HG02870 (cell line): ENCODE measurements at regions not wholly inside any gene's neighbourhood (a gene's known extent, or its start where the extent isn't known, plus 50 kb on each side); places are given as distances from the start of the nearest gene placed in this dataset.
"Not testable (repeated sequence)": the region's sequence is repeated elsewhere in the genome, so short reads cannot be mapped to it uniquely, and the experiment has no call there.

ENCODE experiments used
- ATAC-seq: cut with Tn5 transposase; IDR thresholded peaks from one replicate; pipeline ENCODE4 v1.9.1; 2021; ENCODE audit warnings: mild to moderate bottlenecking, moderate library complexity; ENCODE audit not compliant: unreplicated experiment

DNA sequence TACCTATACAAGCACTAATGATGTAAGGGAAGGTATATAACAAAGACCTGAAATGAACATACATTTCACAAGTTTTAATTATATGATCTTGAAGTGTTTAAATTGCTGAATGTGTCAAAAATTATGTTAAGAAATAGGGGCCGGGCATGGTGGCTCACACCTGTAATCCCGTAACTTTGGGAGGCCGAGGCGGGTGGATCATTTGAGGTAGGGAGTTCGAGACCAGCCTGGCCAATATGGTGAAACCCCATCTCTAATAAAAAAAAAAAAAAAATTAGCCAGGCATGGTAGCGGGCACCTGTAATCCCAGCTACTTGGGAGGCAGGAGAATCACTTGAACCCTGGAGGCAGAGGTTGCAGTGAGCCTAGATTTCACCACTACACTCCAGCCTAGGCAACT is 537.4 kb upstream of the STEAP1 start:
- not testable (repeated sequence) for ATAC-seq

DNA sequence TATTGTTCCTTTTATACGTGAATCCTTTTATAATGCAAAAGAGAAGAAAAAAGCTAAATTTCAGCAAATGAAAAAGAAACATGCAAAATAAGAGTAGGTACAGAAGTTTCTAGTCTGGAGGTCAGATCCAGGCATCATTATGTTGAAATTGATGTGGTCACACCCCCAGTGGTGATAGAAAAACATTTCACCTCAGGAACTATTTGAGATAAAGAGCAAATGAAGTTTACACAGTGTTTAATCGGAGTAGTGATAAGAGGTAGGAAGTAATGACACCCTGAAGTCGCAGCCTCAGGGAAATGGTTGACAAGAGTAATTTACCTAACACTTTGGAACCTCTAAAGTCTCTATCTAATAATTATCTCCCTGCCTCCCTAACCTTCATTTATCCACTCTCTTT is 536.0 kb upstream of the STEAP1 start:
- no peak for ATAC-seq

DNA sequence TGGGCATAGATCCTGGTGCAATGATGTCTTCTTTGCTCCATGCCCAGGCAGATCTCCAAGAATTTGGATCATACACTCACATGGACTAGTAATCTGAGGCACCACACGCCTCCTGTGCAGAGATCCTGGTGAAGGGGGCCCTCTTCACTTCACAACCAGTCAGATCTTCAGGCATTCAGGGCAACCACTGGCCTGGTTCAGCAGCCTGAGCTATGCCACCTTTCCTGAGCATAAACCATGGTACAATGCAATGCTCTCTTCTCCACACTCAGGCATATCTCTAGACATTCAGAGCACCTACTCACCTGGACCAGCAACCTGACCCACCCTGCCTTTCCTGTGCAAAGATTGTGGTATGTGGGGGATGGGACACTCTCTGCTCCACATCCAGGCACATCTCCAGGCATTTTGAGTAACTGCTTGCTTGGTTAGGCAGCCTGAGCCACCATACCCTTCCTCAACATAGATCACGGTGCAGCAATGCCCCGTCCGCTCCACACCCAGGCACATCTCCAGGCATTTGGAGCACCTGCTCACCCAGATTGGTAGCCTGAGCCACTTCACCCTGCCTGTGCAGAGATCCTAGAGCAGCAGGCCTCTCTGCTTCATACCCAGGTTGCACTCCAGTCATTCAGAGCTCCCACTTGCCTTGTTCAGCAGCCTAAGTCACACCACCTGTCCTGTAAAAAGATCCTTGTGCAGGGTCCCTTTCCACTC is 532.2 kb upstream of the STEAP1 start:
- ATAC-seq, result no peak

DNA sequence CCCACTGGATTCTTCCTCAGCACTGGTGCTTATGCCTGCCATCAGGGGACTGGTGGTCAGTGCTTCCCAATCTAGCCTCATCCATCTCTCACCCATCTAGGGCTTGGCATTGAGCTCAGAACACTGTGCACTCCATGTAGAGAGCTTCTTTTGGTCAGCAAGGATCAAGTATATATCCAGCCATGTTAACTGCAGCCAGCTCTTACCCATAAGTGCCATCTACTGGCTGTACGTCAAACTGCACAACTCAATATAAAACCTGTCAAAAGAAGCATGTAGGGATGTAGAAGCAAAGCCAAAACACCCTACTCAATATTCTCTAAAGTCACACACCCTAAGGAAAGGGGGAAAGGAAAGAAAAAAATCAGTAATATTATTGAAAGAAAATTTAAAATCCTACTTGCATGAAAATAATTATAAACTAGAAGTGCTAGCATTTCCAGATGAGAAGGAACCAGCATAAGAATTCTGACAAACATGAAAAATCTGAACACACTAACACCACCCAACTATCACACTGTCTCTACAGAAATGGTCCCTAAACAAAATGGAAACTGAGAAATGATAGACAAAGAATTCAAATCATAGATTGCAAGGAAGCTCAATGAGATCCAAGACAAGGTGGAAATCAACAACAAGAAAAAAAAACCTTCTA is 531.1 kb upstream of the STEAP1 start:
- peak; percentile 95 for ATAC-seq

DNA sequence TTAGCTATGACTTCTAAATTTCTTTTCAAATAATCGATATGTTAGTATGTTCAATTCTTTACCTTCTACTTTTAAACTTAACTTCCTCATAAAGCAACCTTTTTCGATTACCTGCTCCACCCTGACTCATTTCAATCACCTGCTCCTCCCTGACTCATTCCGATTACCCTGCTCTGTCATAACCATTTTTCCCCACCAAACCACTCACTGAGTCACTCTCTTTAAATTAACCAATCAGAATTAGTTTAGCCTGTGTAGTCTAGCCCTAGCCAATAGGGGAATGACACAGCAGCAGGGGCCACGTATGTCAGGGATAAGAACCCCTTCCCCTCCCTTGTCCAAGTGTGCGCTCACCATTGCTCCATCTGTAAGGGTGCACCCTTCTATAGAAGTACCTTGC is 530.1 kb upstream of the STEAP1 start:
- ATAC-seq, result not testable (repeated sequence)

DNA sequence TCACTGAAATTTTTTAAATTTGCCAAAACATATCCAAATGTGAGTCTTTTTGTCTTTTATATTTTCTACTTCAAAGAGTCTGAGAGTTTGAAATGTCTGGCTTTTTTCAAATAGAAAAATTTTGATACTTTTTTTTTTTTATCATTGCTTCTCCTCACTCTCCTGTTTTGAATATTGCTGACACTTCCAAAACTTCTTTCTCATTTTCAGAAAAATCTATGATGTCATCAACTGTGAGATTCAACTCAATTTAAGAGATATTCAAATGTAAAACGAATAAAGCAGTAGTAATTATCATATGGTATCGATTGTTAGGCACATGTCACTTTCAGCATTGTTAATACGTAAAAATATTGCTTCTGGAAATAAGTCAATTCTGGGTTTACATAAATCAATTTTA is 505.8 kb upstream of the STEAP1 start:
- no peak for ATAC-seq

DNA sequence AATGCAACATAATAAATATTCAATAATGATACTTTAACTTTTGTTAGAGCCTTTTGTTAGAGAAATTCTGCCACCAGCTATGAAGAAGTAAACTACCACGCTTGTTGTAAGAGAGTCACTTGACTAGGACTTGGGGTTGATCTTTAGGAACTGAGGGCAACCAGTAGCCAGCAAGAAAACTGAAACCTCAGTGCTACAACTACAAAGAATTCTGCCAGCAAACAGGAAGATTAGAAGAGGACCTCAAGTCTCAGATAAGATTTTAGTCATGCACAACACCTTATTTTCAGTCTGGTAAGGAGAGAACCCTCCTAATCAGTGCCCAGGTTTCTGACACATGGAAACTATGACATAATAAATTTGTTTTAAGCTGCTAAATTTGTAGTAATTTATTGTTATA is 498.3 kb upstream of the STEAP1 start:
- ATAC-seq, result no peak

DNA sequence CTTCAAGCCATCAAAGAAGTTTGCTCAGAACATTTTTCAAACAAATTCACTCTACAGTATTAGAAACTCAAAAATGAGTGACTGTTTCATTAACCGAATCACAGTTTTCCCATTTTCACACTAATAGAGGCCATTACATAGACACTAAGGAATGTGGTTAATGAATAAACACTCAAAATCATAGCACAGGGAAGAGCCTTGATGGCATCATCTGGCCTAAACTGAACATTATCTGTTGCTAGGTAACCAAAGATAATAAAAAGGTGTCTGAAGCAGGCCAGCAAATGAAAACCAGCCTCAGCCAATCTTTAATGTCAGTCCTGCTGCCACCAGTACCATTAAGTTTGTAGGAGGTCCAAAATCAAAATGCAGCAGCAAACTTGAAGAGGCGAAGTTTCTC is 492.4 kb upstream of the STEAP1 start:
- ATAC-seq, result no peak

DNA sequence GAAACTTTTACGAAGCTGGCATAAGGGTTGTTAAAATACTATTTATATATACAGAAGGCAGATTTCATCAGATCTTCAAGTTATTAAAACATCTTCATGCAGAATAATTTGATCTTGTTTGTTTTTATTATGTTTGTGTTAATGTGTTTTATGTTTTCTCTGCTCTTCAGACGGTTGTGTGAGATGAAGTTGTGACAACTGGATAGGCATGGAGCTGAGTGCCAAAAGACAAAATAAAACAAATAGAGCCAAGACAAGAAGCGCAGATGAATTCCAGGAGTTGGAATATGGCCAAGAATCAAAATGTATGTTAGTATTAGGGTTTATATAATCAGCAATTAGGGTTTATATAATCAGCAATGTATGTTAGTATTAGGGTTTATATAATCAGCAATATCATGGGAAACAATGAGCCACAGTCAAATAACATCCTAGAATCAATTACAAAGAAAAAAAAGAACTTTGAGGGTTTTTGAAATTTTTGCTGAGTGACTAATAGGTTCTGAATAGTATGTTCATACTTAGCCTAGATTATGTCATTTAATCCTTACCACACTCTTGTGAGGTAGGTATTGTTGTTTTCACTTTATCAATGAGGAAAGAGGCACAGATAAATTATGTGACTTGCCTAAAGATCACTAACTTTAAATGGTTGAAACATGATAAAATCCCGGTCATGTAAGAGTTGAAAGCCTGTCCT is 488.0 kb upstream of the STEAP1 start:
- no peak for ATAC-seq

DNA sequence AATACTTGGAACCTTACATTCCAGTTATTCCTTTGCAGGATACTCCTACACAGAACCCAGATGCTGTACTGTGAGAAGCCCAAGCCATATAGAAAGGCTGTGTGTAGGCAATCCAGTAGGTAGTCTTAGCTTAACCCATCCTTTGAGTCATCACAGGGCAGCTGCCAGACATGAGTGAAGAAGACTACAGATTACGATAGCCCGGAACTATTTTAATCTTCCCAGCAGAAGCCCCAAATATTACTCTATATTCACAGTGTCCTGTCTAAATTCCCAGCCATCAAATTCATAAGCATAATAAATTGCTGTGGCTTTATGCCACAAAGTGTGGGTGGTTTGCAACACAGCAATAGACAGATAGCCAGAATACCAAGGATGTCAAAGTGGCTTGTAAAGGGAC is 474.1 kb upstream of the STEAP1 start:
- ATAC-seq, result no peak

DNA sequence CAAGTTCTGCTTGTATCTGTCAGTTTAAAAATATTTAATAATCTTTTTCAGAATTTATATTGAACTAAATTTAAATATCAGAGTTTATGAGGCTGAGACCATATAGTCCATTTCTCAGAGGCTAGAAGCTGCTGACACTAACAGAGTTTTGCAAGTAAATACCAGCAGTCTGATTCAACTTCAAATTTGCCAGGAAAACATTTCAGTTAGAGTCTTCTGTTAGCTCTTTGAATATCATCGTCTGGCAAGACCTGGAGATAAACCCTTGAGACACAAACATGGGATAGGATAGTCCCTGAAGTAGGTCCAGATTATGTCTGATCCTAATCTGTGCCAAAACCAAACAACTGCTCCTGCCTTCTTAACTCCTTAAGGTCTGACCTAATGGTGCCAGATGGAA is 472.8 kb upstream of the STEAP1 start:
- no peak for ATAC-seq

DNA sequence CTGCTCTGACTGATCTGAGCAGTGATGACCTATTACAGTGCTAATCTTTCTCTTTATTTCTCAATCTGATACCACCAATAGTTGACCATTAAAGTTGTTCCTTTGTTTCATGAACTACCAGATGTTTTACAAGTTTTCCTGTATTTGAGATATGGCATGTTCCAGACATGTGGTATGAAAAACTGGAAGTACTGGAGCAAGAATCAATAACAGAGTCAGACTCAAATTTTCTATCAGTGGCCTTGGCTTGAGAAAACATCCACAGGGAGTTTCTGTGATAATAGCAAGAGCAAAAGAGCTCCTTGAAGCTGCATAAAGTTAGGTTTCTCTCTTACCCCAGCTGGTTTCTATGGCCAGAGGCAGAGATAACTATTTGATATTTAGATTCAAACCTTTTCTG is 469.0 kb upstream of the STEAP1 start:
- no peak for ATAC-seq

DNA sequence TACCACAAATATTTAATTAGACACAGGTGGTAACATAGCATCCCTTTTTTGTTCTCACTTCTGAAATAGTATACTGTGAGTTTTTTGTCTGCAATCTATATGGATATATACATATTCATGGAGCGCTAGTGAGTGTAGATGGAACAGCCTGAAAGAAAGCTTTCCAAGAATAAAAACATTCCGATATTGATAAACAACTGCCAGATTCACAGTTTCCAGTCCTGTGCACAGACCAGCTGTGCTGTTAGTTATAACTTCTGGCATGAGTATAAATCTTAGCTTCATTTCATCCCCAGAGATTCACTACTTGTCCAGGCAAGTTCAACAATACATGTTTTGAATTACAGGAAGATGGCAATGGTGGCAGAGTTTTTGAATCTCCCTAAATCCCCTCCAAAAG is 467.1 kb upstream of the STEAP1 start:
- ATAC-seq, result no peak

DNA sequence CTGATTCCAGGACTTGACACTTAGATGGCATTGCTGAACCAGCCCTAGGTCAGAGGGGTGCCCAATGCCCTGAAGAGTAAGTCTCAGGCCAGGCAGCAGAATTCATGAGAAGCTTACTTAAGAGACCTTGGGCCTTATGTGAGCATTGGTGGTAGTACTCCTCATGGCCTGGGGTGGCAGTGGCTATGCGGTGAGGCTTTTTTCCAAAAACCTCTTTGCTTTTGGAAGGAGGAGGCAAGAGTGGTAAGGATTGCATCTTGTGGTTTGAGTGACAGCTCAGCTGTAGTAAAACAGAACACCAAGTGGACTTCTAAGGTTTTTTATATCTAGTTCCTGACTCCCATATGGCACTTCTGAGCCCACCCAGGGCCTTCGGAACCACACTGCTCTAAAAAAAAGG is 459.0 kb upstream of the STEAP1 start:
- no peak for ATAC-seq

DNA sequence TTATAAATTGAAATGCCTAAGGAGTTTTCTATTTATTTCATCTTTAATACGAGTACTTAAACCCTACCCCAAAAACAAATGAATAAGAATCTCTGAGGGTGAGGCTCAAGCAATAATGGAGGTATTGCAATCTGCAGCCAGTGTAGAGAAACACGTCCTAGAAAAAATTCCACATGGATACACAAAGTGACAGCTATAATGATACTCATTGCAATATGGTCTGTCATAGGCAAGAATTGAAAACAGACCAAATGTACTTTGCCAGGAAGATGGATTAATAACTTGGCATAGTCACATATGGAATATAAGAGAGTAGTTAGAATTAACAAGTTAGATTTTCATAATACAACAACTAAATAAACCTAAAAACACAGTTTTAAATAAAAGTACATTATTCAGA is 440.1 kb upstream of the STEAP1 start:
- no peak for ATAC-seq

DNA sequence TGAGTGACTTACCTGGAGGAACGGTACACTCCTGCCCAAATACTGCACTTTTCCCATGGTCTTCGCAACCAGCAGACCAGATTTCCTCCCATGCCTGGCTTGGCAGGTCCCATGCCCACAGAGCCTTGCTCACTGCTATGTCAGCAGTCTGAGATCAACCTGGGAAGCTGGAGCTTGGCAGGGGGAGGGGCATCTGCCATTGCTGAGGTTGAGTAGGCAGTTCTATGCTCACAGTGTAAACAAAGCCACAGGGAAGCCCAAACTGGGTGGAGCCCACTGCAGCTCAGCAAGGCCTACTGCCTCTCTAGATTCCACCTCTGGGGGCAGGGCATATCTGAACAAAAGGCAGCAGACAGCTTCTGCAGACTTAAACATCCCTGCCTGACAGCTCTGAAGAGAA is 435.3 kb upstream of the STEAP1 start:
- not testable (repeated sequence) for ATAC-seq

DNA sequence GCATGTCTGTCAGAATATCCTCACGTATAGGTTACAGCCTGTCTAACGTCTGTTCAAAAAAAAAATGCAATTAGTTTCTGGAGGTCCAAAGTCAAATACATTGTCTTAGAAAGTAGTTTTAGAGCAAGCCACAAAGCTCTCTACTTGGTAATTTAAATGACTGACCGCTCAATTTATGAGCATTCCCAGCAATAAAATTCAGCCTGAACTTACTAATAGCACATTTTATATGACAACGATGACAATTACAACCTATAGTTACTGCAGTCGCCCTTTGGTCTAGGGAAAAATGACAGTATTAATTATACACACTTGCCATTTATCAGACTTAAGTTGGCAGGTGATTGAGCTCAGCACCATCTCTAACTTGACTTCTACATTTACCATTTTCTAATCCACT is 425.8 kb upstream of the STEAP1 start:
- ATAC-seq, result no peak

DNA sequence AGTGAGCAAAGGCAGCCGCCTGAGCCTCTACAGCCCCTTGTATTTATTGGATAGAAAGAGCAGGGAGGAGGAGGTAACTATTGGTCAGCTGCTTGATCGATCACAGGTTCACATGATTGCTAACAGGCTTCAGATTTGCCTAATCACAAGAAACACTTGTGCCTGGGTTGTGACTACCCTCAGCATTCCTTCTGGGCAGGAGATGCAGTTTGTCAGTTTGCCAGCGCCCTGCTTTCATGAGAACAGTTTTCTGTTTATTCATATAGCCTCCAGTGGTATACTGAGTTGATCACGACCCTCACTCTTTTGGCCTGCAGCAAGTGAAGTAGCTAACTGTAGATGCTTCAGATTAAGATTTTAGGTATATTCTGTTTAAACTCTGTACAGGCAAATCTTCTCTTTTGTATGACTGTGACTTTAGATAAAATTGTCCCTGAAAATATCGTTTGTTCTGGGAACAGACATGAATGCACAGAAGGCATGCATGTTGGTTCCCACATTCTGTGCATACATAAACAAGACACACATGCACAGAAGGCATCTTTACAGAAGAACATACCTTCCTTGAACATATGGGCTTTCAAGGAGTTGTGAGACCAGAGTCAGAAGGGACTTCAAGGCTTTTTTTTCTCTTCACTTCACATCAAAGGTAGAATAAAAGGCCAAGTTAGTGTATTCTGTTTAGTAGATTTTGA is 422.4 kb upstream of the STEAP1 start:
- no peak for ATAC-seq

DNA sequence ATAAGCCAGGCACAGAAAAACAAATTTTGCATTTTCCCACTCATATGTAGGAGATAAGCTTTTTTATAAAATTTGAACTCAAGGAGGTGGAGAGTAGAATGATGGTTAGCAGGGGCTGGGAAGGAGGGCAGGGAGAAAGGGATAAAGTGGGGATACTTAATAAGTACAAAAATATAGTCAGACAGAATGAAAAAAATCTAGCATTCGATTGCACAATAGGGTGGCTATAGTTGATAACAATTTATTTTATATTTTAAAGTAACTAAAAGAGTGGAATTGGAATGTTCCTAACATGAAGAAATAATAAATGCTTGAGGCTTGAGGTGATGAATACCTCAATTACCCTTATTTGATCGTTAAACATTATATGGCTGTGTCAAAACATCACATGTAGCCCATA is 415.7 kb upstream of the STEAP1 start:
- ATAC-seq, result no peak

DNA sequence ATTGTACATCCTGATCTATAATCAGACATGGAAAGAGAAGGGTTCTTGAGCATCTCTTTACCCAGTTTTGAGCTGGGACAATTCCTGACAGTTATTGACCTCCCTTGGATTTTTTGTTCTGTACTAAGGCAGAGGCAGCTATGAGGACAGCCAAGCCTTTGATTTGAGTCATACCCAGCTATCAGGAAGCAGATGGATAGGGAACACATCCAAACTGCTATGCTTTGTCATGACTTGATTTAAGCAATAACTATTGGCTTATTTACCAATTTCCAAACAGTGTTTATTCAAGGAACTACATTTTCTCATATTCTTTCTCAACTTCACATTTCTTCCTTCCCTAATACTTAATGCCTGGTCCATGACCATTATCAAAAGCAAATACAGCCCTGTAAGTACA is 396.4 kb upstream of the STEAP1 start:
- ATAC-seq, result no peak

DNA sequence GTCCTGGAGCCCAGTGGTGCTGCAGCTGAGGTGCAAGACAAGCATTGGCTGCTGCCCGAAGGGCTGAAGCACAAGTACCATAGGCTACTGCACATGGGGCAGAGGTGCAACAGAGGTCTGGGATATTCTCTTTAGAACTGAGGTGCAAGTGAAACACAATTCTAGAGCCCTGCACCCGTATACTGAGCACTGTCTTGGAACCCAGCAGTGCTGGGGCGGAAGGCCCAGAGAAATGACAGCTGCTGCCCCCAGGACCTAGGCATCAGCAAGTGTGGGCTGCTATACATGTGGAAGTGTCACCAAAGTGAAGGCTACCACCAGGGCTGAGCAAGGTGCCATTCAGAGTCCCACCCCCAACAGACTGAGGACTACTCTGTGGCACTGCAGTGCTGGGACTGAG is 393.6 kb upstream of the STEAP1 start:
- no peak for ATAC-seq

DNA sequence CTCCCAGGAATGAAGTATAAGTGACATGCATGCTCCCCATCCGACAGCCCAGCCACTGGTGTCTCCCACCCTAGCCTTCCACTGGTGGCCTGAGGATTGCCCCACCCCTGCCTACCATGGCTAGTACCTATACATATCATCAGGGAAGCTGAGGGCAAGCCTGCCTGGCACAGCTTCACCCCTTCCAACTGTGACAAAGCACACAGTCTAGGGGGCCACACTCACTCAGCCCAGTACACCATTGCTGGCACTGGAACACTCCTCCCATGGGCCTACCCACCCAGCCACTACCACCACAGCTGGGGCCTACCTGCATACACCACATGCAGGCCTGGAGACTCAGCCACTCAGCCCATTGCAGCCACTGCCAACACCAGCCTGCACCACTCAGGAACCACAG is 393.1 kb upstream of the STEAP1 start:
- ATAC-seq, result no peak
